Urothelium cell line (cell line): ENCODE measurements at regions not wholly inside any gene's neighbourhood (a gene's known extent, or its start where the extent isn't known, plus 50 kb on each side); places are given as distances from the start of the nearest gene placed in this dataset.

Source experiments
- DNase-seq: peaks from one replicate; pipeline ENCODE4 v3.0.0; 2011; ENCODE audit warnings: low spot score, mixed read lengths
- FAIRE-seq: peaks from 2 replicates; lab custom pipeline; 2011; peaks lifted over from hg19 to GRCh38; lab: Jason Lieb, UNC

DNA sequence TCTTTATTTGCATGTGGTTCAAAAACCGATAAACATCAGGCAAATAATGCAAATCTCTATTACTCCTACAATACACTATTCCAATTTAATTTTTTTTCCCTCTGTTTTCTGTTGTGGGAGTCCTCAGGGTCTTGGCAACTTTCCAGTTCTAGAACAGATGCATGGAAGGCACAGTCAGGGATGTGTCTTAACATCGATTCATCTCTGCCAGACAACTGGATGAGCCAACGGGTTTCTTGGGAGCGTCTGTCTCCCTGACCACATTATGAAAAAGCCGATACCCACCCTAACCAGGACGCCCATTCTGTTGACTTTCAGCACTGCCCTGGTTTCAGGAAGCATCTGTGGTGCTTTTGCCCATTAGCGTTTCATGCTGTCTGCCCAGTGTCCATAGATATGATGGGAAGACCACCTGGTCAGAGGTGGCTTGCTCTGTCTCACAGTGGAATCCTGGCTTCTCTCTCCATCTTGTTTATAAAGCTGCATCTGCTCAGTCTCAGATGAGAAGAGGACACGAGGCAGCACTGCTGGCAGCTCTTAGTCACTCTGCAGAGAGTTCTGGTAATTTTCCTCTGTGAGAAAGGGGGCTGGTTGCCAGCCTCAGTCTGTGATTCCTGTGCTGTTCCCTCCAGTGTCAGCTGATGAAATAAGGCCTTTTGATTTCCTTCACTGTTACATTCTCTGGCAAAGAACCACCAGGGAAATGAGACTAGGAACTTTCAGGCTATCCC lies 57.9 kb upstream of the KCNE4 start:
- FAIRE-seq (no peak), DNase-seq (peak; percentile 45)

DNA sequence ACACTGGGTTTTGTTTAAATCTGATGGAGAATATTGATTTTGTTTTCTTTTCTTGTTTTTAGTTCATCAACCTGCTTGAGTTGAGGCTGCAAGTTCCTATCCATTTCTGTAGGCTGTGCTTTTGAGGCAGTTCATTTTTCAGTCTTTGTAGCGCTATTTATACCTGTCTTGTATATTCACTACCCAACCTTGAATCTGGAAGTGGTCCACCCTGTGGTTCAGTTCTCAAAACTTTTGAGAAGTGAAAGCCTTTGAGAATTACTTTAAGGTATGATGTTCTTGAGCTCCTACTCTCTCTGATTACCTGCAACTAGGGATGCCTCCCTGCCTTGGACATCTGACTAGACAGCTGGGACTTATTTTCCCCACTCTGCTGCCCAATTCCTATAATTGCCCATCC lies 53.5 kb upstream of the KCNE4 start:
- DNase-seq: no peak
- no peak for FAIRE-seq

DNA sequence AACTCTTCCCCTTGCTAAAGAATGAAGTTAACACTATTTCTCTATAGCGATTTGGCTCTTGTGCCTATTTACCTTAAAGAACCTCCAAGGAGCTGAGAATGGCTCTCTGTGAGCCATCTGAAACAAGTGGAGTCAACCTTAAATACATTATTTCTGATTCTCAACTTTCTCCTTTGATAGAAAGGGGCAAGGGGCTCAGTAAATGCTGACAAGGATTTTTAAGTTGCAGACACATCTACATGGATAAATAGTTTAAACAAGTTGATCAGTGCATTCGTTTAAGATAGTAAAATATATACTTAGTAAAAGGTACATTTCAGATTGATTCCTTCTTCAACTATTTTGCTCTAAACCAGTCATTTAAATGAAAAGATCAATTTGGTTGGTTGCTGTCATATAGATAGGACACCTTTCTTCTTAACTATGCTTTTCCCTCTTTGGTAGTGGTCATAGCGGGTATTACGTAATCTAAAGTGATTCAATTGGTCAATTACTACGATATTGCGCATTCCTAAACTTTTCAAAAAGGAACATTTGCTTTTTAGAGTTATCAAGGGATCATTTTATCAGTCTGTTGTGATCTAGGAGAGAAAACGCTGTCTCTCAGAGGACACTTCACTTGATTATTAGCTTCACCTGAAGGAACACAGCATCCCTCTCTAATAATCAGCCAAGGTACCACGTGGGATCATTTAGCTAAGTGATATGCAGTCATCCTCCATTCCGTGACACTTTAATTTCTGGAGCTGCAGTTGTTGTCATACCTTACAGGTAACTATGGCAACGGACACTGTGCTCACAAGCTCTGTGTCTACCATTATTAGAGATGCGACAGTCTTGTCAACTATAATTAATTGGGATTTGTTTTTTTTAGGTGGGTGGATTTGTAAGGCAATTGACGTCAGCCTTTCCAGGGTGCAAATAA lies 50.9 kb upstream of the KCNE4 start:
- no peak for DNase-seq
- FAIRE-seq: no peak

DNA sequence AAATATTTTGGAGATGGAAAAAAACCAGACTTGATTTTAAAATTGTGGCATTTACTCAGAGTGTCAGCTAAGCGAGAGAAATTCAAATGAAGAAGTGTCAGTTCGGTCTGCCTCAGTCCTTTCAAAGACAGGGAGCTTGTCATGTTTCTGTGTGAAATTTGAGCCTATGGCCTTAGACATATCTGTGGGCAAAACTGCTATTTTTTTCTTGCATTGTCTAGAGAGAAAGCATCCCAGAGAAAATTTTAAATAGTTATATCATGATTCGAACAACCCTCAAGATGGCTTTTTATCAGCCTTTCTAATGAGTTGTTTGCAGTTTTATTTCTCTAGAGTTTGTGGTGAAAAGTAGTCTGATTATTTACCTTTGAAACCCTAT lies 50.2 kb upstream of the KCNE4 start:
- FAIRE-seq (no peak), DNase-seq (no peak)
